Cardiac muscle cell (in vitro differentiated cells and primary cell): ENCODE measurements at regions not wholly inside any gene's neighbourhood (a gene's known extent, or its start where the extent isn't known, plus 50 kb on each side); places are given as distances from the start of the nearest gene placed in this dataset.

Experiments used
- DNase-seq, 2 donors: peaks; one replicate each; pipeline versions ENCODE4 v3.0.0 to v3.0.0-alpha.2; 2010 to 2017; ENCODE audit warnings: low read depth in 1 of 2, low spot score in 1 of 2
- H3K27ac ChIP-seq: fragments of 200-600 bp; sonication (generic); 2 replicates; pipeline ENCODE4 v1.5.1; 2016
- H3K27me3 ChIP-seq: fragments of 200-600 bp; sonication (generic); 2 replicates; pipeline ENCODE4 v1.6.0; 2016; ENCODE audit warnings: control low read depth
- H3K36me3 ChIP-seq: fragments of 200-600 bp; sonication (generic); 2 replicates; pipeline ENCODE4 v1.5.1; 2016; ENCODE audit warnings: control low read depth
- H3K4me1 ChIP-seq: fragments of 200-600 bp; sonication (generic); 2 replicates; pipeline ENCODE4 v1.8.1; 2017; ENCODE audit warnings: low read depth, mild to moderate bottlenecking, mixed run types
- H3K4me3 ChIP-seq: fragments of 200-600 bp; sonication (generic); 2 replicates; pipeline ENCODE4 v1.5.1; 2016; ENCODE audit warnings: mild to moderate bottlenecking
- H3K9me3 ChIP-seq: fragments of 200-600 bp; sonication (generic); 2 replicates; pipeline ENCODE4 v1.5.1; 2017; ENCODE audit warnings: low read depth, mild to moderate bottlenecking, control low read depth
- TF ChIP-seq, protein P1 (sequence below): IDR thresholded peaks from 2 replicates; pipeline ENCODE4 v1.5.1; 2012; ENCODE audit warnings: low read depth, mild to moderate bottlenecking, low read length

DNA sequence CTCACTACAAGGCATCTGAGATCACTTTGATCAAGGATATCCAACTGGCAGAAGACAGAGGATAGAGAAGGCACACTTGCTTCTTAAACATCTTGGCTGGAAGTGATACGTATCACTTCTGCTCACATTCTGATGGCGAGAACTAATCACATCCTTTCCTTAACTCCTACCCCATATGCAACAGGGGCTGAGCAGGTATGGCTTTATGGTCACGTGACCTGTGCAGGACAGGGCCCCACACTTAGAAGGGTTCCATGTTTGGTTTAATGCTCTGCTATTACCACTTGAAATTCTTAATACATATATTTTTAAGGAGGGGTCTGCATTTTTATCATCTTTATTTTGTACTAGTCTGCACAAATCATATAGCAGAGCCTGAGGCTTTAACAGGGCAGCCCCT lies 177.3 kb downstream of the SLC15A5 start:
- Histone ChIP-seq H3K36me3 (no peaks in the 10 kb centered on the region), H3K9me3 (no peaks in the 10 kb centered on the region)

DNA sequence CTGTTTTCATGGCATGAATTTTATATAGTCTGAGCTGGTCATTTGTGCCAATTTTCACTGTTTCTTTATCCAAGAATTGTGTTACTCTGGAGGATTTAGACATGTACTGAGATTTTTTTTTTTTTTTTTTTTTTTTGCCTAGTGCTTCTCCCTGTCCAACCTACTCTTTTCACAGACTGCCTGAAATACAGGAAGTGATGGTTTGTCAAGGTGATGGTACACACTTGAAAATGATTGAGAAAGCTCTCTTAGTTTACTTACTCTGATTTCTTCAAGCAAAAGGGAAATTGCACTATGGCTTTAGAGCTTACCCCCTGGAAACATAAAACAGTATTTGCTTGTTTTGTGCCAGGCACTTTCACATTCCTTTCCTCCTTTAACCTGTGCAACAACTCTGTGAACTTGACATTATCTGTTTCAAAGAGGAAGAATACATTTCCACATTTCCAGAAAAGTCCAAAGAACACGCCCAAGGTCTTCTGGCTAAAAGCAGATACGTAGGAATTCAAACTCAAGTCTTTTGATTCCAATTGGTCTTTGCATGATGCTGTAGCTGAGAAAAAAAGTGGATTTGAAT lies 181.1 kb downstream of the SLC15A5 start:
- TF ChIP-seq, protein P1, sequence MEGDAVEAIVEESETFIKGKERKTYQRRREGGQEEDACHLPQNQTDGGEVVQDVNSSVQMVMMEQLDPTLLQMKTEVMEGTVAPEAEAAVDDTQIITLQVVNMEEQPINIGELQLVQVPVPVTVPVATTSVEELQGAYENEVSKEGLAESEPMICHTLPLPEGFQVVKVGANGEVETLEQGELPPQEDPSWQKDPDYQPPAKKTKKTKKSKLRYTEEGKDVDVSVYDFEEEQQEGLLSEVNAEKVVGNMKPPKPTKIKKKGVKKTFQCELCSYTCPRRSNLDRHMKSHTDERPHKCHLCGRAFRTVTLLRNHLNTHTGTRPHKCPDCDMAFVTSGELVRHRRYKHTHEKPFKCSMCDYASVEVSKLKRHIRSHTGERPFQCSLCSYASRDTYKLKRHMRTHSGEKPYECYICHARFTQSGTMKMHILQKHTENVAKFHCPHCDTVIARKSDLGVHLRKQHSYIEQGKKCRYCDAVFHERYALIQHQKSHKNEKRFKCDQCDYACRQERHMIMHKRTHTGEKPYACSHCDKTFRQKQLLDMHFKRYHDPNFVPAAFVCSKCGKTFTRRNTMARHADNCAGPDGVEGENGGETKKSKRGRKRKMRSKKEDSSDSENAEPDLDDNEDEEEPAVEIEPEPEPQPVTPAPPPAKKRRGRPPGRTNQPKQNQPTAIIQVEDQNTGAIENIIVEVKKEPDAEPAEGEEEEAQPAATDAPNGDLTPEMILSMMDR: no peak
- Histone ChIP-seq H3K9me3 (no peaks in the 10 kb centered on the region), H3K27ac (no peak overlapping the region), H3K36me3 (no peaks in the 10 kb centered on the region), H3K4me1 (no peaks in the 10 kb centered on the region), H3K27me3 (no peaks in the 10 kb centered on the region), H3K4me3 (no peak overlapping the region)
- DNase-seq: no peak

More for the DNA sequence above, 177.3 kb downstream of the SLC15A5 start:
- no peaks in the 10 kb centered on the region for H3K4me1 ChIP-seq
- no peak overlapping the region for H3K4me3 ChIP-seq
- no peak for DNase-seq
- no peak overlapping the region for H3K27ac ChIP-seq
- TF ChIP-seq, protein P1: no peak
- H3K27me3 ChIP-seq: no peaks in the 10 kb centered on the region

DNA sequence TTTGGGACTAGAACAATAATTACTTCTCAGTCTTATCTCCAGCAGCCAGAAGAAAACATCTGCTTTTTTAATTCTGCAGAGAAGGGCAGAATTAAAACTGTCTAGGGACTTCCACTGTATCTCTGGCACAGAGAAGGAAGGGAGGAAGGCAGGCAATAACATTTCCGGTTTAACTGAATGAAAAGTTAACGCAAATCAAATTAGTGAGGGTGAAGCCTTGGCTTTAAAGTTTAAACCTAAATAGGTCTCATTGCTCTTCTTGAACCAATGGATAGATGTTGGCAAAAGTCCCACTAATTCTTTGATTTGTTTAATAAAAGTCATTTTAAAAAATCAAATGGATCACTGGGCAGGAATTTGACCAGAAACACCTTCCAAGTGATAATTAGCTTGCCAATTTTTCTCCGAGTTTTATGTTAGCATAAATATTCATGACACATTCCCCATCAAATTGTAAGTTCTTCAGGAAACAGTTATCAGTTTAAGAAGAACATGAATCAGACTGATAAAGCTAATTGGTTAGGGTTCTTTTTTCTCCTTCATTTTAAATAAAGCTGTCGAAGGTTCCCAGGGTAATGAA lies 181.9 kb downstream of the SLC15A5 start:
- TF ChIP-seq, protein P1: no peak
- H3K4me3 ChIP-seq: no peak overlapping the region
- no peaks in the 10 kb centered on the region for H3K4me1 ChIP-seq
- H3K36me3 ChIP-seq: no peaks in the 10 kb centered on the region
- no peaks in the 10 kb centered on the region for H3K27me3 ChIP-seq
- H3K27ac ChIP-seq: no peak overlapping the region
- H3K9me3 ChIP-seq: no peaks in the 10 kb centered on the region
- DNase-seq: no peak

DNA sequence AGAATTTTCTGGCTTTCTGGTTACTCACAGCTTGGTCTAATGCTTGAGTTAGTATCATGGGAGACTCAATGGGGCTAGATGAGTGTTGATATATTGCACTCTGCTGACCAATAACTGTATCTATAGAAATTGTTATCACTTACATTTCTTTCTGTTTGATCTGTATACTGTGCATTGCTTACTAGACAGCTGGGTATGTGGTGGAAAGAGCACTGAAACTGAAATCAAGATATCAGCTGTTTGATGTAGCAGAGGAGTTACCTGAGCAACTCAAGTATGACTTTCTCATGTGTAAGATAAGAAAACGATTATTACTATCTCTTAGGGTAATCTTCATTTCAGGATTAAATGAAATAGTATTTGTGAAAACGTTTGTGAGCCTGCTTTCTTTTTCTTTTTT lies 183.0 kb downstream of the SLC15A5 start:
- H3K4me3 ChIP-seq: no peak overlapping the region
- no peaks in the 10 kb centered on the region for H3K27me3 ChIP-seq
- no peaks in the 10 kb centered on the region for H3K4me1 ChIP-seq
- H3K9me3 ChIP-seq: no peaks in the 10 kb centered on the region
- H3K27ac ChIP-seq: no peak overlapping the region
- no peak for DNase-seq
- no peaks in the 10 kb centered on the region for H3K36me3 ChIP-seq
- TF ChIP-seq, protein P1: no peak

DNA sequence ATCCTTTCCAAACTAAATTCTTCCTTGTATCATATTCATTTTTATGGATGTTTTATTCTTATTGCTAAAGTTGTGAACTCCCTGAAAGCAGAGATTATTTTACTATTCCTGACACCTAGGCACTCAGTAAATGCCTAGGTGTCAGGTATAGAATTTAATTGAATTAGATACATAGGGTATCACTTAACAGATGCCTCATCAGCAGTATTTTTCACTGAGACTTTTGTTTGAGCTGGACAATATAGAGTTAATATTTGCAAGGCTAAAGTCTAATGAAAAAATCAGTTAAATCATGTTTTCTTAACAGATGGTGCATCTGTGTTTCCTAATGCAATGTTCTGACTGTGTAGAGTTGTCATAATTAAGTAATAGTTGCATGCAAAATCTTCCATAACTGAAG lies 182.7 kb downstream of the DERA start:
- Histone ChIP-seq H3K27me3 (no peaks in the 10 kb centered on the region), H3K4me3 (no peak overlapping the region), H3K4me1 (no peaks in the 10 kb centered on the region), H3K27ac (no peak overlapping the region), H3K9me3 (no peaks in the 10 kb centered on the region), H3K36me3 (no peaks in the 10 kb centered on the region)
- TF ChIP-seq, protein P1: no peak
- DNase-seq: no peak
